ENCODE measurements at regions not wholly inside any gene's neighbourhood (a gene's known extent, or its start where the extent isn't known, plus 50 kb on each side); places are given as distances from the start of the nearest gene placed in this dataset.

DNA sequence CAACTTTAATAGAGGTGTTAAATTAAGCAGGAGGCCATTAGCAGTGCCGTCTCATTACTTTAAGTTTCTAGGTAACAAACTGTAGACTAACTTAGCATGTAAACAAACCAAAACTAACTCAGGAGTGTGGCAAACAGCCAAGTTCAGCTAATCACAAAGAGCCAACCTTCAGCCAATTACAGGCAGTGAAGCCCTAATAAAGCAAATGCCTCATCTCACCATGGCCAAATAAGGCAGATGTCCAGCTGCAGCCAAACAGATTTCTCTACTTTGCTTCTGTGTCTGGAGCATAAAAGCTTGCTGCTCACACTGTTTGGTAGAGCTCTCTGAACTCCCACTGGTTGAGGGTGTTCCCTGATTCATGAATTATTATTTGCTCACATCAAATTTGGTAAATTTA lies 835.4 kb upstream of the GBE1 start:
- no peak for ATAC-seq
- TF ChIP-seq TCF4 (CRISPR knock-in tag; IDR thresholded peaks at IDR 0.05; ENCODE audit: borderline replicate concordance) (no peak), ZFP3 (CRISPR knock-in tag; IDR thresholded peaks at IDR 0.05) (no peak), OSR1 (CRISPR knock-in tag; IDR thresholded peaks at IDR 0.05) (no peak), ISL1 (CRISPR knock-in tag; IDR thresholded peaks at IDR 0.05) (no peak), RARB (CRISPR knock-in tag; IDR thresholded peaks at IDR 0.05) (no peak), ZNF565 (CRISPR knock-in tag; conservative IDR thresholded peaks at IDR 0.05; ENCODE audit: low read depth) (no peak), SNAI2 (CRISPR knock-in tag; IDR thresholded peaks at IDR 0.05) (no peak), ZC3H10 (CRISPR knock-in tag; IDR thresholded peaks at IDR 0.05) (no peak)
- TF ChIP-seq, protein P1, sequence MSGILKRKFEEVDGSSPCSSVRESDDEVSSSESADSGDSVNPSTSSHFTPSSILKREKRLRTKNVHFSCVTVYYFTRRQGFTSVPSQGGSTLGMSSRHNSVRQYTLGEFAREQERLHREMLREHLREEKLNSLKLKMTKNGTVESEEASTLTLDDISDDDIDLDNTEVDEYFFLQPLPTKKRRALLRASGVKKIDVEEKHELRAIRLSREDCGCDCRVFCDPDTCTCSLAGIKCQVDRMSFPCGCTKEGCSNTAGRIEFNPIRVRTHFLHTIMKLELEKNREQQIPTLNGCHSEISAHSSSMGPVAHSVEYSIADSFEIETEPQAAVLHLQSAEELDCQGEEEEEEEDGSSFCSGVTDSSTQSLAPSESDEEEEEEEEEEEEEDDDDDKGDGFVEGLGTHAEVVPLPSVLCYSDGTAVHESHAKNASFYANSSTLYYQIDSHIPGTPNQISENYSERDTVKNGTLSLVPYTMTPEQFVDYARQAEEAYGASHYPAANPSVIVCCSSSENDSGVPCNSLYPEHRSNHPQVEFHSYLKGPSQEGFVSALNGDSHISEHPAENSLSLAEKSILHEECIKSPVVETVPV (CRISPR knock-in tag; IDR thresholded peaks at IDR 0.05), result no peak
- TF ChIP-seq, protein P2, sequence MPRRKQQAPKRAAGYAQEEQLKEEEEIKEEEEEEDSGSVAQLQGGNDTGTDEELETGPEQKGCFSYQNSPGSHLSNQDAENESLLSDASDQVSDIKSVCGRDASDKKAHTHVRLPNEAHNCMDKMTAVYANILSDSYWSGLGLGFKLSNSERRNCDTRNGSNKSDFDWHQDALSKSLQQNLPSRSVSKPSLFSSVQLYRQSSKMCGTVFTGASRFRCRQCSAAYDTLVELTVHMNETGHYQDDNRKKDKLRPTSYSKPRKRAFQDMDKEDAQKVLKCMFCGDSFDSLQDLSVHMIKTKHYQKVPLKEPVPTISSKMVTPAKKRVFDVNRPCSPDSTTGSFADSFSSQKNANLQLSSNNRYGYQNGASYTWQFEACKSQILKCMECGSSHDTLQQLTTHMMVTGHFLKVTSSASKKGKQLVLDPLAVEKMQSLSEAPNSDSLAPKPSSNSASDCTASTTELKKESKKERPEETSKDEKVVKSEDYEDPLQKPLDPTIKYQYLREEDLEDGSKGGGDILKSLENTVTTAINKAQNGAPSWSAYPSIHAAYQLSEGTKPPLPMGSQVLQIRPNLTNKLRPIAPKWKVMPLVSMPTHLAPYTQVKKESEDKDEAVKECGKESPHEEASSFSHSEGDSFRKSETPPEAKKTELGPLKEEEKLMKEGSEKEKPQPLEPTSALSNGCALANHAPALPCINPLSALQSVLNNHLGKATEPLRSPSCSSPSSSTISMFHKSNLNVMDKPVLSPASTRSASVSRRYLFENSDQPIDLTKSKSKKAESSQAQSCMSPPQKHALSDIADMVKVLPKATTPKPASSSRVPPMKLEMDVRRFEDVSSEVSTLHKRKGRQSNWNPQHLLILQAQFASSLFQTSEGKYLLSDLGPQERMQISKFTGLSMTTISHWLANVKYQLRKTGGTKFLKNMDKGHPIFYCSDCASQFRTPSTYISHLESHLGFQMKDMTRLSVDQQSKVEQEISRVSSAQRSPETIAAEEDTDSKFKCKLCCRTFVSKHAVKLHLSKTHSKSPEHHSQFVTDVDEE (CRISPR knock-in tag; IDR thresholded peaks at IDR 0.05), result no peak
- TF ChIP-seq, protein P3, sequence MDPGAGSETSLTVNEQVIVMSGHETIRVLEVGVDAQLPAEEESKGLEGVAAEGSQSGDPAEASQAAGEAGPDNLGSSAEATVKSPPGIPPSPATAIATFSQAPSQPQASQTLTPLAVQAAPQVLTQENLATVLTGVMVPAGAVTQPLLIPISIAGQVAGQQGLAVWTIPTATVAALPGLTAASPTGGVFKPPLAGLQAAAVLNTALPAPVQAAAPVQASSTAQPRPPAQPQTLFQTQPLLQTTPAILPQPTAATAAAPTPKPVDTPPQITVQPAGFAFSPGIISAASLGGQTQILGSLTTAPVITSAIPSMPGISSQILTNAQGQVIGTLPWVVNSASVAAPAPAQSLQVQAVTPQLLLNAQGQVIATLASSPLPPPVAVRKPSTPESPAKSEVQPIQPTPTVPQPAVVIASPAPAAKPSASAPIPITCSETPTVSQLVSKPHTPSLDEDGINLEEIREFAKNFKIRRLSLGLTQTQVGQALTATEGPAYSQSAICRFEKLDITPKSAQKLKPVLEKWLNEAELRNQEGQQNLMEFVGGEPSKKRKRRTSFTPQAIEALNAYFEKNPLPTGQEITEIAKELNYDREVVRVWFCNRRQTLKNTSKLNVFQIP (CRISPR knock-in tag; IDR thresholded peaks at IDR 0.05; ENCODE audit: borderline replicate concordance, low read depth), result no peak

DNA sequence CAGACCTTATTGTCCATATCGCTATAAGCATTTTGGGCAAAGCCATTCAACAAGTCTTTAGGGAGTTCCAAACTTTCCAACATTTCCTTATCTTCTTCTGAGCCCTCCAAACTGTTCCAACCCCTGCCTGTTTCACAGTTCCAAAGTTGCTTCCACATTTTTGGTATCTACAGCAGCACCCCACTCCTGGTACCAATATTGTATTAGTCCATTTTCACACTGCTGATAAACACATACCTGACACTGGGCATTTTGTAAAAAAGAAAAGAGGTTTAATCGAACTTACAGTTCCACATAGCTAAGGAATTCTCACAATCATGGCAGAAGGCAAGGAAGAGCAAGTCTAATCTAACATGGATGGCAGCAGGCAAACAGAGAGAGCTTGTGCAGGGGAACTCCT lies 834.1 kb upstream of the GBE1 start:
- TF ChIP-seq ESRRG (CRISPR knock-in tag; IDR thresholded peaks at IDR 0.05), result no peak
- no peak for ATAC-seq

DNA sequence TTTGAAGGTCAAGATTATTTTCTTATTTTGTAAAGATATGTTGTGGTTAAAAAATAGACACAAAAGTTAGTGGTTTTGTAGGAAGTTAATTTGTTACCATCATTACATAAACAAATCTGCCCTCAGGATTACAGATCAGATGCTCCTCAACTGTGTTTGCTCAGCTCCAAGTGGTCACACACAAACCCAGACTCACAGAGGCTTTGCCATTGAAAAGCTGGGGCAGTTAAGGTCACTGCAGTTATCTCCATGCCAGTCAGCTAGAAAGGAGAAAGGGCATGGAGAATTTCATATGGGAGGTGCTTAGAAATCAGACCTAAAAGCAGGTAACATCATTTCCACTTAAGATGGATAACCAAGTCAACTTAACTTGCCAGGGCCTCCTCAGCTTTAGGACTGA lies 825.7 kb upstream of the GBE1 start:
- TF ChIP-seq TCF4 (CRISPR knock-in tag; IDR thresholded peaks at IDR 0.05; ENCODE audit: borderline replicate concordance) (no peak), ARNTL (CRISPR knock-in tag; IDR thresholded peaks at IDR 0.05; ENCODE audit: borderline replicate concordance, low read depth) (no peak), OSR1 (CRISPR knock-in tag; IDR thresholded peaks at IDR 0.05) (no peak), PPARA (CRISPR knock-in tag; IDR thresholded peaks at IDR 0.05; ENCODE audit: borderline replicate concordance) (no peak), GLIS3 (CRISPR knock-in tag; IDR thresholded peaks at IDR 0.05) (no peak), ZFP3 (CRISPR knock-in tag; IDR thresholded peaks at IDR 0.05) (no peak), ZFP30 (CRISPR knock-in tag; IDR thresholded peaks at IDR 0.05) (no peak), RARB (CRISPR knock-in tag; IDR thresholded peaks at IDR 0.05) (no peak), ESRRG (CRISPR knock-in tag; IDR thresholded peaks at IDR 0.05) (no peak), ZNF565 (CRISPR knock-in tag; conservative IDR thresholded peaks at IDR 0.05; ENCODE audit: low read depth) (no peak), BACH2 (CRISPR knock-in tag; IDR thresholded peaks at IDR 0.05; ENCODE audit: borderline replicate concordance) (no peak), ISL1 (CRISPR knock-in tag; IDR thresholded peaks at IDR 0.05) (no peak), ZNF8 (CRISPR knock-in tag; IDR thresholded peaks at IDR 0.05) (no peak), ZC3H10 (CRISPR knock-in tag; IDR thresholded peaks at IDR 0.05) (no peak), ZNF70 (CRISPR knock-in tag; IDR thresholded peaks at IDR 0.05) (no peak), CSDC2 (CRISPR knock-in tag; IDR thresholded peaks at IDR 0.05) (no peak), SNAI2 (CRISPR knock-in tag; IDR thresholded peaks at IDR 0.05) (no peak)
- TF ChIP-seq, protein P2 (CRISPR knock-in tag; IDR thresholded peaks at IDR 0.05), result no peak
- TF ChIP-seq, protein P4, sequence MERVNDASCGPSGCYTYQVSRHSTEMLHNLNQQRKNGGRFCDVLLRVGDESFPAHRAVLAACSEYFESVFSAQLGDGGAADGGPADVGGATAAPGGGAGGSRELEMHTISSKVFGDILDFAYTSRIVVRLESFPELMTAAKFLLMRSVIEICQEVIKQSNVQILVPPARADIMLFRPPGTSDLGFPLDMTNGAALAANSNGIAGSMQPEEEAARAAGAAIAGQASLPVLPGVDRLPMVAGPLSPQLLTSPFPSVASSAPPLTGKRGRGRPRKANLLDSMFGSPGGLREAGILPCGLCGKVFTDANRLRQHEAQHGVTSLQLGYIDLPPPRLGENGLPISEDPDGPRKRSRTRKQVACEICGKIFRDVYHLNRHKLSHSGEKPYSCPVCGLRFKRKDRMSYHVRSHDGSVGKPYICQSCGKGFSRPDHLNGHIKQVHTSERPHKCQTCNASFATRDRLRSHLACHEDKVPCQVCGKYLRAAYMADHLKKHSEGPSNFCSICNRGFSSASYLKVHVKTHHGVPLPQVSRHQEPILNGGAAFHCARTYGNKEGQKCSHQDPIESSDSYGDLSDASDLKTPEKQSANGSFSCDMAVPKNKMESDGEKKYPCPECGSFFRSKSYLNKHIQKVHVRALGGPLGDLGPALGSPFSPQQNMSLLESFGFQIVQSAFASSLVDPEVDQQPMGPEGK (CRISPR knock-in tag; IDR thresholded peaks at IDR 0.05; ENCODE audit: borderline replicate concordance), result no peak
- TF ChIP-seq, protein P3 (CRISPR knock-in tag; IDR thresholded peaks at IDR 0.05; ENCODE audit: borderline replicate concordance, low read depth), result no peak
- ATAC-seq, result no peak
